ENCODE measurements at regions not wholly inside any gene's neighbourhood (a gene's known extent, or its start where the extent isn't known, plus 50 kb on each side); places are given as distances from the start of the nearest gene placed in this dataset.

DNA sequence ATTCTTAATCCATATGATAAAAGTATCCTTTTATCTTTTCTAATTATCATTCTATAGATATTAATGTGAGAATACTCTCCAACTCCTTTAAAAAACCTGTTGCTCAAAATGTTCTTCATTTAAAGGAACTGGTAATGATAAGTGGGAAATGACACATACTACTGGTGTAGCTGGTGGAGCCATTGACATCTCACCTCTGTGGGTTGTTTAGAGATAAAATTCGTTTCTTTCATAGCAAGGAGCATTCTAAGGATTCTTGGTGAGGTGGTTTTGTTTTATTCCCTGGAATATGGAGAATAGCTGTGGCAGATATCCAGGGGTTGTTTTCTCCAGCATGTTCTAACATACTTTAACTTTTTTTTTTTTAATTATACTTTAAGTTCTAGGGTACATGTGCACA is 299.8 kb upstream of the THBS1 start:
- no peak for DNase-seq (ENCODE audit: low read depth)

DNA sequence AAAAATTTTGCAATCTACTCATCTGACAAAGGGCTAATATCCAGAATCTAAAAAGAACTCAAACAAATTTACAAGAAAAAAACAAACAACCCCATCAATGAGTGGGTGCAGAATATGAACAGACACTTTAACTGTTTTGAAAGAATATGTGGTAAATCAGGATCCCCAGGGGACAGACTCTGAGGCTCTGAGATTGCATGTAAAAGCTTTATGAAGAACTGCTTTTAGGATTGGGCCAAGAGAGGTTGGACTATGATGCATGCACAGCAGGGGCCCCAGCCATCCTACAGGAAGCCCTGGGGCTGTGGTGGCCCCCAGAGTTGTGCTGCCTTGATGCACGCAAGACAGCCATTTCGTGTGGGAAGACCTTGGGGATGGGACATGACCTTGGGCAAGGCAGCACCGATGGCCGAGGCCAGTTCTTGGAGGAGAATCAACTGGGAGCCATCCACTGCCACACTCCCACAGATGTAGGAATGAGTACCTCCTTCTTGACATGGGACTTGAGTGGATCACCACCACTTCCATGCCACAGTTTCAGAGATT is 298.1 kb upstream of the THBS1 start:
- no peak for DNase-seq (ENCODE audit: low read depth)

DNA sequence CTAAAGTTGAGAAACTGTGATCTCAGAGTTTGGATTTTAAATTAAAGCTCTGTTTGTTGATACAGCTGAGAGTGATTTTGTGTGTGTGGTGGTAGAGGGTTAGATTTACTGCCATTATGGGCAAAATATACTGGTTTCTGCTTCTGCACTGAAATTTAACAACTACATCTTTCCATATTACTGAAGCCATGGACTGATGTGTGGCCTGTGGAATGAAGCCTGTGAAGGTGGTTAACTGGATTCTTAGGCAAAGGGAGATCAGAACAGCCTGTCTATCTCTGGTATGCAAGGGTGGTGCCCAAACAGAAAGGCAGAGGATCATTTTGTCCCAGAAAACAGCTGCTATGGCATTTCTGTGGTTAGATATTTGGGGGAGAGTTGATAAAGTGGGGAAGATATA is 297.3 kb upstream of the THBS1 start:
- DNase-seq (ENCODE audit: low read depth) = no peak

DNA sequence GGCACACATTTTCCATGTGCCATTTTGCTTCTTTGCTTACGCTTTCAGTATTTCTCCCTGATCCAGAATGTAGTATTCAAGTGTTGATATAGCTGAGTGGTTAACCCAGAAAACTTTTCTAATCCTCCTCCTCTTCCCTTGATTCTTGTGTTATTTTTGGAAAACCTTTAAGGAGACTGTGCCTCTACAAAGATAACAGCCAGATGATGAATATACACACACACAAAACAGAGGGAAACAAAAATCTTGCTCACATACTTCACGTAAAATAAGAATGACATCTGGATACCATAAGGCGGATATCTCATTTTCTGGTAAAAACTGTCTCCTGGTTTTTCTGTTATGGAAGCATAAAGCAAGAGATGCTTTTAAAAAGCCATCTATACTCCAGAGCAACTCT is 295.8 kb upstream of the THBS1 start:
- no peak for DNase-seq (ENCODE audit: low read depth)

DNA sequence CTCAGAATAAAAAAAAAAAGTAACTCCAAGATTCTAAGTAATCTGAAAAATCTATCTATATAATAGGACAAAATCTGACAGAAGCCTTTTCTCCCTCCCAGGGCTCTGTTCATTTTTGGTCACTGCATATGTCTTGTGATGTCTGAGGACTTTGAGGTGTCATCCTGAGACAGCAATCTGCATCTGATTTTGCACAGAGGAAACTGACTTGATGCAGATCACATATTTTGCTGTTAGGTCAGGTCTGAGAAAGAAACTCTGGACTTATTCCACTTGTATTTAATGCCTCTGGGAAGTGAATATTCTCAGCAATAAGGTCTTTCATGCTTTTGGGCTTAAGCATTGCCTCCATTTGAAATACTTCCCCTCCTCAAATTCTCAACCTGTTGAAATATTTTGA is 295.2 kb upstream of the THBS1 start:
- no peak for DNase-seq (ENCODE audit: low read depth)

DNA sequence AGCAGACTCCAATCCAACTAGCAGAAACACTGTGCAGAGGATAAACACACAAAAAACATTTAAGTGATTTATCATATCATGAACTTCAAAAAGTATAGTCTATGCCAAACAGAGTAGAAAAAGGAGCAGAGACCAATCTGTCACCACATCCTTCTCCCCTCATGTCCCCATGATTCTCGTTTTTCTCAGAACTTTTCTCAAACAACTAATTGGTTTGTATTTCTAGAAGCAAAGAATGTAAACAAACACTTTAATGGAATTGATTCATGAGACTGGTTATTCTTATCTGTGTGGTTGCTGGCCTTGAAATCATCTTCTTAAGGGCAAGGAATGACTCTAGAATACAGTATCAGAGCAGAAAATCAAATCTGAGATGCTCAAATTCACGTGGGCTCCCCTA is 294.2 kb upstream of the THBS1 start:
- no peak for DNase-seq (ENCODE audit: low read depth)

DNA sequence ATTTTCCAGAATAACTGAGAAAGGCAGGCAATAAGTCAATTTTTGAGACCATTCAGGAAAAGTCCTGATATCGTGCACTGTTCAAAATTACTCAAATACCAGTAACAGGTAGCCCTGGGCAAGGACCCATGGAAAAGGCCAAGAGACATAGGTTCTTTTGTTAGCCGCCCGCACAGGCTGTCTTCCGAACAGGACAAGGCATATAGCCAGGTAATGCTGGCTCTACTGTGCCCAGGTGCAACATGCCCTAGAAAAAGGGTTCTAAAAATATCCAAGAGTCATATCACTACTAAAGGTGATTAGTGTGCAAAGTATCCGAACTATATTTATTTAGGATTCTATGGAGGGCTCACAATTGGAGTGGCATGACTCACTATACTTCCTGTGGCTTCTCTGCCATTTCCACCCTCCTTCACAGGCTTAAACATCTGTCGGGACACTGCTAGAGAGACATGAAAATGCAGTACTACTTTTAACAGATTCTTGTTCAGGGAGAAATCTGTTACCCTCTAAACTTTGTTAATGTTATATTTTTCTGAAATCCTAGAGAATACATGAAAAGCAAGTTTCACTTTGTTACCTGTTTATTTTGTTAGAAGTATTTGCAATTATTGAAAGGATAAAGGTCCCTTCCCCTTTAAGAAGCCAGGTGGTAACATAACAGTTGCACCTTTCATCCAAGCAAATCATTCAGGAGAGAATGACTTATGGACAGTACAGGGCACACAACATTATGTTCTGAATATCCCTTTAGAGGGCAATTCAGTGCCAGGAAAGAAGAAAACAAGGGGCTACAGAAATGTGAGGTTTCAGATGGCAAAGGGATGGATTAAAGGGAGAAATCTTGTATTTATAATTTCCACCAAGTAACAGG is 293.3 kb upstream of the THBS1 start:
- DNase-seq (ENCODE audit: low read depth) = no peak

DNA sequence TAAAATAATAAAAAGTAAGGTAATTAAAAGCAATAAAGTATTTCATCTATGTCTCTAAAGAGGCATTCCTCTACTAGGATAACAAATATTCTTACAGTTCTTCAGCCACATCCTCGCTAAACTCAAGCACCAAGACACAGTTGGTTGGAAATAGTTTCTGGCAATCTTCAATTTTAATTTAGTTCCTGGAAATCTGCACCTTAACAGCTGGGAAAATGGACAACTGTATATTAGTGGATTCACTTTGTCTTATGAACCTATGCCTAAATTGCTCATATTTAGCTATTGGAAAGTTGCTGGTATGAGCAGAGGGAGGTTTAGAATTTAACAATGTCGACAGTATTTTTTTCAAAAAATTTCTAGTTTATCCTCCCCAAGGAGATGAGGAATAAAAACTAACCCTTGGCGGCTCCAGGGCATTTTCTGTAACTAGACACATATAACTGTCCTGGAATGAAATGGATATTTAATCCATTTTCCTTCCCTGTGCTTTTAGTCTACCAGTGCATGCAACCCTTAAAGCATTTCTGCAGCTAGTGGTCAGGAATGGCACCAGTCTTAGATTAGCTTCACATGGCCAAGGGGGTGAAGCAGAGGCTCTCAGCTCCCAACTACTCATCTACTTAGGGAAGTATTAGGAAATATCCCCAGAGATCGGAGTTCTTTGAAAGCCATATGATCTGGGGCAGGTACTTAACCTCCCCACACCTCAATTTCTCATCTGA is 290.0 kb upstream of the THBS1 start:
- DNase-seq (ENCODE audit: low read depth) = no peak

DNA sequence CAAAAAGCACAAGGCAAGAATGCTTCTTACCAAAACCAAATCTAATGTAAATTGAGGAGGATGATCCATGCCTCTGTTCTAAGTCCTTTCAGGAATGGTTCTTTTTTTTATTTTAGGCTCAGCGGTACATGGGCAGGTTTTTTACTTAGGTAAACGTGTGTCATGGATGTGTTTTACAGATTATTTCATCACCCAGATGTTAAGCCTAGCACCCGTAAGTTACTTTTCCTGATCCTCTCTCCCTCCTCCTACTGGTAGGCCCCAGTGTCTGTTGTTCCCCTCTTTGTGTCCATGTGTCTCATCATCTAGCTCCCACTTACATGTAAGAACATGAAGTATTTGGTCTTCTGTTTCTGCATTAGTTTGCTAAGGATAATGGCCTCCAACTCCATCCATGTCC is 289.2 kb upstream of the THBS1 start:
- DNase-seq (ENCODE audit: low read depth) = no peak

DNA sequence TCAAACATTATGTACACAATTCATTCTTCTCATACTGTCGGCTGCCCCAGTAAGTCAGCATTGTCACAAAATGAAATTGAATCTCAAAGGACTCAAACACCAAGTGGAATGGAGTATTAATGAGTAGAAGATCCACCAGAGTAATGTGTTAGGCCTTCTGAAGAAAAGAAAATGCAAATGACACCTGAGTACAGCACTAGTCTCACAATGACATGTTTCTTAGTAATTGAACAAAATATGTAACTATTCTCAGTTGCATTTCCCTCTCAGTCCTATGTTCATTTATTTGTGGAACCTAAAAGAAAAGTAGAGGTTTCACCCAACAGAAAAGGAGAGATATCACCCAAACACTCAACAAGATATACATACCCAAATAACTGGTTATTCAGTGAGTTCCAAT is 283.9 kb upstream of the THBS1 start:
- DNase-seq (ENCODE audit: low read depth) = no peak

DNA sequence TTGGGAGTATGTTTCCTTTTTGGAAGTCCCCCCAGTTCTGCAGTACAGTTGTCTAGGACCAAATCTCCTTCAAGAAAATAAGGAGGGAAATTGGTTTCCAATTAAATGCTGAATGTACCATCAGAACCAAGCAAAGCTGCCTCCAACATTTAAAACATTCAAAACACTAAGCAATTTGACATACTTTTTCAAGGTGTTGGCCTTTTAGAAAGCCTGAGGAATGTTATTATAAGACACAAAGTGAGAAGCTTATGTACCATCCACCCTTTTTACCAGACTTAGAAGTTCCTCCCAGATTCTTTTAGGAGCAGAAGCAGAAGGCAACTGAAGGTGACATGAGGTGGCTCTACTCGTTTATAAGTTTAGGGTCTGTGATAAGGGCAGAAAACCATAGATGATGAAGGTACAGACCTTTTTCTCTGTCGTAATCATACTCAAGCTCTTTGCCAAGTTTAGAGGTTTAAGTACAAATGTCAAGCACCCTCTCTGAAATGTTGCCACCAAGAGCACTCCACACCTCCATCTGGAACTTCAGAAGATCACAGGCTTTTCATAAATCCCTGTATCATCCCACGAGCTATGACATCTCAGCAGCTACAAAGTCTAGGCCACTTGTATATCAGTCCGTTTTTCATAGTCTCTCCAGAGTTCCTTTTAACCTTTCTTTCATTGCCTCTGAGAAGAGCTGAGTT is 282.5 kb upstream of the THBS1 start:
- no peak for DNase-seq (ENCODE audit: low read depth)

DNA sequence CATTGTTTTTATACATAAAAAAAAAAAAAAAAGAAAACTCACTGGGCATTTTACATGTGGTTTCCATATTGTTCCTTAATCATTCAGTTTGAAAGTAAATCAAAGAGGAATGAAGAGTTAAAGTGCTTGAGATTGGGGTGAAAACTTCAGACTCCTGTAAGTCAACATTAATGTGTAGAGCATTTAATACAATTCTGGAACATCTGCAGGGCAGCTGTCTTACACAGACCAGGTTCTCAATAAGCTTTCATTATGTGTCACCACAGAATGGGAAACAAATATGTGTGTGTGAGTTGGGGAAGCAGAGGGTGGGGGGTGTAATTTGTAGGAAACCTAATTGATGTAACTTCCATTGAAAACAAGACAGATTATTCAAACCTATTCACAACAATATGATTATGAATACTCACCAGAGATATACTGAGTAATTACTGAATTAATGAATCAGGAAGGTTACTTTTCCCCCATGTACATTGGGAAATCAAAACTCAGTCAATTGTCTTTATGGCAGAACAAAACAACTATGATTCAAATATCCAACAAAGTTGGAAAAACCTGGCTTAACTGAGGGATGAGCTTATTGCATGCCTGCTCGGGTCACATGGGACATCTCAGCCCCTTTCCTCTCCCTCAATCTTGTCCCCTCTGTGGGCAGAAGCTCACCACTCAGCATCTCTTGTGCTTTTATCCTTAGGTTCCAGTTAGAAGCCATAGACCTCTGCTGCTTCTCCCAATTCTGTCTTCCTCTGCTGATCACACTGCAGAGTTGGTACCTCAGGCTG is 281.2 kb upstream of the THBS1 start:
- DNase-seq (ENCODE audit: low read depth) = no peak

DNA sequence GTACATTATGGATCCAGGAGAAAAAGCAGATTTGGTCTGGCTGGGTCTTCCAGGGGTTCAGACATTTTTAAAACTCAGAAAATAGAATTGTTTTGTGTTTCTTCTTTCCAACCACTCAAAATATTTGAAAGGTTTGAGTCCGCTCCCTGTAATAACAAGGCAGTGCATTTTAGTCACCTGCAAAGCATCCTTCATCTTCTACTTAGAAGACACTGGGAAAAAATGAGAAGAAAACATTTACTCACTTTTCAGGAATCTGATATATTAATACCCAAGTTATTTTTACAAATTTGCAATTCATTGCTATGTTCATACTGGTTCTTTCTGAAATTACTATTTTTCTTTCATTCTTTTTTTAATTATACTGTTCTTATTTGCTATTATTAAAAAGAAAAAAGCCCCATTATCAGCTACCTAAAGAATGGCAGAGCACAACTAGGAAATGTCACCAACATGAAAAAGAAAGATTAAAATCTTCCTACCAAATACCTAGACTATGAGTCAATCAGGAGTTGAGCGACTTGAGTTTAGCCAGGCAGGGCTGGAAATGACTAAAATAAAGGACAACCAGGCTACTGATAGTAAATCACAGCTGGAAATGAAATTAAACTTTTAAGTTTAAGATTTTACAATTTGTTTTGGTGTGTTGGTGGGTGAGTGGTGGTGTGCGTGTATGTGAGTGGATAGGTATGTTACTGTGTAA is 280.3 kb upstream of the THBS1 start:
- no peak for DNase-seq (ENCODE audit: low read depth)

DNA sequence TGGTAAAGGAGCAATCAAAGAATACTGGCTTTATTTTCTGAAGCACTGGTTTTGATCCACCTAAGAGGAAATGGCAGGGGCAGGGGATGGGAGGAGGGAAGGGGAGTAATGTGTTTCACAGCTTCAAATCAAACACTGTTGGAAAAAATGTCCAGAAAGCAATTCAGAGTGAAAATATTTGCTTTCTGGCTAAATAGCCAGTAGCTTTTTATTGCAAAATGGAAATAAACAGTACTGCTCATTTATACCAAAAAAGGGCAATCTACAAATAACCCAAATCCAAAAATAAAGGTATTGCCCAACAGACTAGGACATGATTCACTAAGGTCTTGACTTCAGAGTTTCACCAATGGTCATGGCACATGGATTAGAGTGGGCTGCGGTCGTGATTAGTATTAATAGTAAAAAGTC is 279.3 kb upstream of the THBS1 start:
- DNase-seq (ENCODE audit: low read depth) = no peak

DNA sequence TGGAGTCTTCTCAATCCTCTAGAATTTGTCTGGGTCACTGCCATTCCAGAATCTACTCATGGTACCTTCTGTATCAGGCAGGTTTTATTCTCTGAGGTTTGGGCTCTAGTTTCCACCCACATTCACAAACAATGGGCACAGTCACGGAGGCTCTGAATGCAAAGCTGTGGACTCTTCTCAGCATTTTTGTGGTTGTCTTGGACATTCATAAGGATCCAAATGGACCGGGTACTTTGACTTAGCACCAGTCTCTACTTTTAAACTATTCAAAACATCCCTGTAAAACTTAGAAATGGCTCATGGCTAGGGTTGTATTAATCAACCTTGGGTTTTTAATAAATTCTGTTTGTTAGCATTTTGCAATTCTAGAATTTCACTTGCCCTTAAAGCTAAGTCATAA is 277.9 kb upstream of the THBS1 start:
- DNase-seq (ENCODE audit: low read depth) = no peak

DNA sequence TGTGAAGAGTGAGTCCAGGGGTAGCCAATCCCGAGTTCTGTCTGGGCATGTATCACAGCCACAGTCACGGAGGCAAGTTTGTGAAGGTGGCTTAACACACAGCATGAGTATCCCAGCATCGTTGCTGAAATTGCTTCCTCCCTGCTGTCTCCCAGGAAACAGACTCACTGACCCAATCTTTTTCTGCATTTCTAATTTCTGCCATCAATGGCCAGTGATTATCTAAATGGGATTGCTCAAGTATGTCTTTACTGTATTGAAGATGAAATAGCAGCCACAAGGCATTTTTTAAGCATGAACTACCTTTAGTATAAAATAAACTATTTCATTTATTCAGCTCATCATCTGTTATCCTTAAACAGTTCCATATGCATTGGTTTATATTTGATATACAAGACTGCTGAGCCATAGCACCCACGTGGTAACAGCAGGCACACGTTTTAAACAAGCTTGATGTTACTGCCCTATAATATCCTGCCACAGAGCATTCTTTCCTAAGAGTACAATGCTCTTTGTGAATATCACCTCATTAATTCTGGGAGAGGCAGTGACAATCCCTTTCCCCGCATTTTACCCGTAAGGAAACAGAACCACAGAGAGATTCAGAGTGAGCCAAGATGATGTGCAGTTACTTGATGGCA is 276.6 kb upstream of the THBS1 start:
- DNase-seq (ENCODE audit: low read depth) = no peak

DNA sequence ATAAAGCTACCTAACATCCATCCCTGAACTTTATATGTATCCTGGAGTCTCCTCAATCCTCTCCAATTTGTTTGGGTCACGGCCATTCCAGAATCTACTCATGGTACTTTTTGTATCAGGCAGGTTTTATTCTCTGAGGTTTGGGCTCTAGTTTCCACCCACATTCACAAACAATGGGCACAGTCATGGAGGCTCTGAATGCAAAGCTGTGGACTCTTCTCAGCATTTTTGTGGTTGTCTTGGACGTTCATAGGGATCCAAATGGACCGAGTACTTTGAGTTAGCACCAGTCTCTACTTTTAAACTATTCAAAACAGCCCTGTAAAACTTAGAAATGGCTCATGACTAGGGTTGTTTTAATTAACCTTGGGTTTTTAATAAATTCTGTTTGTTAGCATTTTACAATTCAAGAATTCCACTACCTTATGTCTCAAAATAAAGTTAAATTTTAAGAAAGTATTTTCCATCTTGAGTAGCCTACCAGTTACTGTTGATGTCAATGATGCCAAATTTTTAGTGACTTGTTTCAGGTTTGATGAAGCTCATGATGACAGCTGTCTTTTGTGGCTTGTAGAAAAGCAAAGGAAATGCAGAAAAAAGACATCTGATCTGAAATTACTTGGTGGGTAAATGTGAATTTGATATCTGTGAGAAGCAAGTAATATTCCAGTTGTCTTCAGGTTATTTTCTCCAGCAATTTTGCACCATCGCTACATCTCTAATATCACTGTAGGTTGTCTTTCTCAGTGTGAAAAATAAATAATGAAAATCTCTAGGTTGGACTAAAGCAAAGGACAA is 275.7 kb upstream of the THBS1 start:
- DNase-seq (ENCODE audit: low read depth) = no peak

DNA sequence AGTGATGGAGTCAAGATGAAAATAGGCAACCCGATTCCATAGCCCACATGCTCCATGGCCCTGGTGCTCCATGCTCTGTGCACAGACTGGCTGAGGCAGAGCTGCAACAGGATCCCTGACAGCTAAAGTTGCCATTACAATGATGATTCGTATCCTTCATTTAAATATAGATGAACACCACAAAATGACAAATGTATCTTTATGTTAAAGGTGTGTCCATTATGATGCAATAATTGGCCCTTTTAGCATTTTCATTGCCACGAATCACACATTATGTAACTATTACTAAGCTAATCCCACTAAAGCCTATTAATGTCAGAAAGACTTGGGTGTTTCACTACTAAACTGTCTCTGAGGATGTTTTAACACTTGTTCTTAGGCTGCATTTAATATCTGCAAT is 270.2 kb upstream of the THBS1 start:
- no peak for DNase-seq (ENCODE audit: low read depth)

DNA sequence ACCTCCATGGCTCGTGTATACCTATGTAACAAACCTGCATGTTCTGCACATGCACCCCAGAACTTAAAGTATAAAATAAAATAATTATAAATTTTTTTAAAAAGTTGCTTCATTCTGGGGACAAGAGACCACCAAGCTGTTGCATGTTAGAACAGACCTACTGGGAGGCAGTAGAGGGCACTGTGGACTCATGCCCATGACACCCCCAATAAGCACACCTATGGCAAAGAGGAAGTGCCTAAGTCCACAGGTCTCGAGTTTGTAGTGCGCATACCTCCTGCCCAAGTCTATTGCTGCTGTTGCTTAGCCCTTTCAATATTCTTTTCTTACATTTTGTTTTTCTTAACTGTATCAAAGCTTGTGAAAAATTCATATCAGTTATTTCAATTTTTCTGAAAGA is 267.9 kb upstream of the THBS1 start:
- DNase-seq (ENCODE audit: low read depth) = no peak

DNA sequence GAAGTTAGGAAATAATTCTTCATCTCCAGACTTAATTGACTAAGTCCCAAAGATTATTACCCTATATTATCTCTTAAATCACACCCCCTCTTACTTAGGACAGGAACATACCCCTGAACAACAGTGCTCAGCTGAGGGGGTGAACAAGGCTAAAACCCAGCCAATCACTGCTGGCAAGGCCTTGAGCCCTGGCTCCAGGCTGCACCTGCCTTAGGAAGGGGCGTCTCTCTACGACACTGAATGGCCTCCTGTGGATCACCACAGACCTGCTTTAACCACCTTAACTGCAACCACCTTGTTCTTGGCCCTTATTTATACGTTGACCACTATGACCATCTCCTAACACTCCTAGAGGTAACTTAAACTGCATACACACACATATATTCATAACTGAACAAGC is 267.4 kb upstream of the THBS1 start:
- DNase-seq (ENCODE audit: low read depth) = no peak
